ENCODE measurements at regions not wholly inside any gene's neighbourhood (a gene's known extent, or its start where the extent isn't known, plus 50 kb on each side); places are given as distances from the start of the nearest gene placed in this dataset.

- Mint-ChIP-seq H3K4me3 (no peak overlapping the region), H3K27ac (no peak overlapping the region), H3K9me3 (no peaks in the 10 kb centered on the region), H3K4me1 (no peaks in the 10 kb centered on the region), H3K27me3 (ENCODE audit: low read depth in 2 of 2) (peaks cover 5 to 34% of the 10 kb centered on the region in 2 donors), H3K36me3 (no peaks in the 10 kb centered on the region)
- Histone ChIP-seq H3K27me3 (ENCODE audit: control insufficient read depth, insufficient read depth, low read length) (peaks cover 2% of the 10 kb centered on the region), H3K36me3 (ENCODE audit: control insufficient read depth, insufficient read depth, low read length) (no peaks in the 10 kb centered on the region), H3K27ac (ENCODE audit: low read length) (no peak overlapping the region), H3K9me3 (ENCODE audit: control insufficient read depth, insufficient read depth, low read length) (no peaks in the 10 kb centered on the region), H3K4me3 (ENCODE audit: low read length) (no peak overlapping the region), H3K4me1 (ENCODE audit: control insufficient read depth, insufficient read depth, low read length) (no peaks in the 10 kb centered on the region)
- ATAC-seq (no peak), DNase-seq (no peak)
- 60% methylated on average over 1 of the region's 1 CpG for WGBS (ENCODE audit: insufficient coverage)
- no peak for TF ChIP-seq CTCF (IDR thresholded peaks at IDR 0.05)
- intact Hi-C loops (cut with micrococcal nuclease) = no loop called here
Observed at GRCh38 chr11:95655536-95655935, 134.0 kb downstream of the FAM76B start.

- no peak for TF ChIP-seq CTCF (IDR thresholded peaks at IDR 0.05)
- H3K27me3 ChIP-seq (ENCODE audit: control insufficient read depth, insufficient read depth, low read length) = peaks cover 2% of the 10 kb centered on the region
- H3K9me3 ChIP-seq (ENCODE audit: control insufficient read depth, insufficient read depth, low read length) = no peaks in the 10 kb centered on the region
- intact Hi-C loops (cut with micrococcal nuclease) = no loop called here
- H3K4me1 Mint-ChIP-seq = no peaks in the 10 kb centered on the region
- no peak for ATAC-seq
- H3K4me1 ChIP-seq (ENCODE audit: control insufficient read depth, insufficient read depth, low read length) = no peaks in the 10 kb centered on the region
- no peak overlapping the region for H3K27ac Mint-ChIP-seq
- H3K4me3 ChIP-seq (ENCODE audit: low read length) = no peak overlapping the region
- H3K4me3 Mint-ChIP-seq = no peak overlapping the region
- H3K36me3 ChIP-seq (ENCODE audit: control insufficient read depth, insufficient read depth, low read length) = no peaks in the 10 kb centered on the region
- DNase-seq = no peak
- WGBS (ENCODE audit: insufficient coverage) = 90% methylated on average over 1 of the region's 1 CpG
- H3K36me3 Mint-ChIP-seq = no peaks in the 10 kb centered on the region
- no peak overlapping the region for H3K27ac ChIP-seq (ENCODE audit: low read length)
- no peaks in the 10 kb centered on the region for H3K9me3 Mint-ChIP-seq
- H3K27me3 Mint-ChIP-seq (ENCODE audit: low read depth in 2 of 2) = peaks cover 11 to 43% of the 10 kb centered on the region in 2 donors
Observed at GRCh38 chr11:95653680-95654079, 135.9 kb downstream of the FAM76B start.

- Histone ChIP-seq H3K9me3 (ENCODE audit: control insufficient read depth, insufficient read depth, low read length) (no peaks in the 10 kb centered on the region), H3K27ac (ENCODE audit: low read length) (no peak overlapping the region), H3K4me1 (ENCODE audit: control insufficient read depth, insufficient read depth, low read length) (no peaks in the 10 kb centered on the region), H3K4me3 (ENCODE audit: low read length) (no peak overlapping the region), H3K36me3 (ENCODE audit: control insufficient read depth, insufficient read depth, low read length) (no peaks in the 10 kb centered on the region), H3K27me3 (ENCODE audit: control insufficient read depth, insufficient read depth, low read length) (peaks cover 2% of the 10 kb centered on the region)
- intact Hi-C loops (cut with micrococcal nuclease) = no loop called here
- Mint-ChIP-seq H3K27me3 (ENCODE audit: low read depth in 2 of 2) (peaks cover 11 to 43% of the 10 kb centered on the region in 2 donors), H3K4me3 (no peak overlapping the region), H3K9me3 (no peaks in the 10 kb centered on the region), H3K36me3 (no peaks in the 10 kb centered on the region), H3K4me1 (no peaks in the 10 kb centered on the region), H3K27ac (no peak overlapping the region)
- DNase-seq = no peak
- 94% methylated on average over 4 of the region's 5 CpGs for WGBS (ENCODE audit: insufficient coverage)
- TF ChIP-seq CTCF (IDR thresholded peaks at IDR 0.05) = no peak
- no peak for ATAC-seq
Observed at GRCh38 chr11:95653099-95653498, 136.5 kb downstream of the FAM76B start.

GRCh38 chr11:95652002-95652472 is 137.5 kb downstream of the FAM76B start:
- intact Hi-C loops (cut with micrococcal nuclease) = no loop called here
- no peaks in the 10 kb centered on the region for H3K9me3 ChIP-seq (ENCODE audit: control insufficient read depth, insufficient read depth, low read length)
- H3K4me3 ChIP-seq (ENCODE audit: low read length) = no peak overlapping the region
- ATAC-seq (no peak), DNase-seq (no peak)
- TF ChIP-seq CTCF (IDR thresholded peaks at IDR 0.05) = no peak
- WGBS (ENCODE audit: insufficient coverage) = 42% methylated on average over 3 of the region's 3 CpGs
- Mint-ChIP-seq H3K27ac (no peak overlapping the region), H3K4me3 (no peak overlapping the region), H3K36me3 (no peaks in the 10 kb centered on the region), H3K9me3 (no peaks in the 10 kb centered on the region), H3K27me3 (ENCODE audit: low read depth in 2 of 2) (peaks cover 11 to 43% of the 10 kb centered on the region in 2 donors), H3K4me1 (no peaks in the 10 kb centered on the region)
- H3K27me3 ChIP-seq (ENCODE audit: control insufficient read depth, insufficient read depth, low read length) = peaks cover 2% of the 10 kb centered on the region
- H3K27ac ChIP-seq (ENCODE audit: low read length) = no peak overlapping the region
- H3K36me3 ChIP-seq (ENCODE audit: control insufficient read depth, insufficient read depth, low read length) = no peaks in the 10 kb centered on the region
- H3K4me1 ChIP-seq (ENCODE audit: control insufficient read depth, insufficient read depth, low read length) = no peaks in the 10 kb centered on the region
